ENCODE measurements at regions not wholly inside any gene's neighbourhood (a gene's known extent, or its start where the extent isn't known, plus 50 kb on each side); places are given as distances from the start of the nearest gene placed in this dataset.

DNA sequence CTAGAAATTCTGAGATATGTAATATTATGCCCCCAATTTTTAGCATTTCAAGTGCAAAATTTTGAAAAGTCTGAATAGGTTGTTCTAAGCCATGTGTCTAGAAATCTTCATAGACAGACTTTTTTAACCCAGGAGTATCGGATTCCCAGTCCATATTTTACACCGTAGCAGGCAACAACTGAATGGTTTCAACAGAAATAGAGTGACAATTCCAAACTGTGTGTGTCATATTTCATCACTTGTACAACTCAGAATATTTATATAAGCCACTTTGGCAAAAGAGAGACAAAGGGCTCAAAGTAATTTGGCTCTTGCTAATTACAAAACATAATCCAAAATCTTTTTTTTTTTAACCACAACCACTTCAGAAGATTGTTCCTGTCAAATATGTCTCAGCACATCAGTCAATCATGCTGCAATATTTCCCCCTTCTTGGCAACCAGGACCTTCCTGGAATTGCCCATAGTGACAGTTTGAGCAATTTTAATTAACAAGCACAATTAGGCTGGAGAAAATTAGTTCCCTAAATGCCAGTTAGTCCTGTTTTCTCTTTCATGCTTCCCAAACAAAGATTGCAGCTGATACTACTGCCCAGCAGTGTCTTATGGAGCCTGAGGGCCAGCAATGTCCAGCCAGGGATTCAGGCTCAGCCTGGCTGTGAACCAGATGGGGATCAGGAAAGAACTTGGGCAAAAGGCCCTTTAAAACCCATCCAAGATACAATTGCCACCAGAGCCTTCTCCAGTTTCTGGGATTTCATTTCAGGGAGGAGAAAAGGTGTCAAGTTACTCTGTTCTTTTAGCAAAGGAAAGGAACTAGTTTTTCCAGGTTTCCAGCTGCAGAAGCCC, 533.3 kb upstream of the GHITM start:
- TF ChIP-seq, protein P1, sequence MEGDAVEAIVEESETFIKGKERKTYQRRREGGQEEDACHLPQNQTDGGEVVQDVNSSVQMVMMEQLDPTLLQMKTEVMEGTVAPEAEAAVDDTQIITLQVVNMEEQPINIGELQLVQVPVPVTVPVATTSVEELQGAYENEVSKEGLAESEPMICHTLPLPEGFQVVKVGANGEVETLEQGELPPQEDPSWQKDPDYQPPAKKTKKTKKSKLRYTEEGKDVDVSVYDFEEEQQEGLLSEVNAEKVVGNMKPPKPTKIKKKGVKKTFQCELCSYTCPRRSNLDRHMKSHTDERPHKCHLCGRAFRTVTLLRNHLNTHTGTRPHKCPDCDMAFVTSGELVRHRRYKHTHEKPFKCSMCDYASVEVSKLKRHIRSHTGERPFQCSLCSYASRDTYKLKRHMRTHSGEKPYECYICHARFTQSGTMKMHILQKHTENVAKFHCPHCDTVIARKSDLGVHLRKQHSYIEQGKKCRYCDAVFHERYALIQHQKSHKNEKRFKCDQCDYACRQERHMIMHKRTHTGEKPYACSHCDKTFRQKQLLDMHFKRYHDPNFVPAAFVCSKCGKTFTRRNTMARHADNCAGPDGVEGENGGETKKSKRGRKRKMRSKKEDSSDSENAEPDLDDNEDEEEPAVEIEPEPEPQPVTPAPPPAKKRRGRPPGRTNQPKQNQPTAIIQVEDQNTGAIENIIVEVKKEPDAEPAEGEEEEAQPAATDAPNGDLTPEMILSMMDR (IDR thresholded peaks at IDR 0.05; ENCODE audit: low read depth, low read length): no peak
- no peak for TF ChIP-seq EZH2phosphoT487 (IDR thresholded peaks at IDR 0.05; ENCODE audit: low read depth)
